ENCODE measurements at regions not wholly inside any gene's neighbourhood (a gene's known extent, or its start where the extent isn't known, plus 50 kb on each side); places are given as distances from the start of the nearest gene placed in this dataset.
"Not testable (repeated sequence)": the region's sequence is repeated elsewhere in the genome, so short reads cannot be mapped to it uniquely, and the experiment has no call there.

GRCh38 chr5:42949348-42950115 is 90.6 kb downstream of the ANXA2R start:
- DNase-seq, result peak; percentile 15 to 72

- DNase-seq, result no peak
These were observed 91.2 kb downstream of the ANXA2R start for GRCh38 chr5:42948961-42949347.

- DNase-seq, result no peak
These were observed 95.1 kb downstream of the ANXA2R start for GRCh38 chr5:42944989-42945388.

DNA sequence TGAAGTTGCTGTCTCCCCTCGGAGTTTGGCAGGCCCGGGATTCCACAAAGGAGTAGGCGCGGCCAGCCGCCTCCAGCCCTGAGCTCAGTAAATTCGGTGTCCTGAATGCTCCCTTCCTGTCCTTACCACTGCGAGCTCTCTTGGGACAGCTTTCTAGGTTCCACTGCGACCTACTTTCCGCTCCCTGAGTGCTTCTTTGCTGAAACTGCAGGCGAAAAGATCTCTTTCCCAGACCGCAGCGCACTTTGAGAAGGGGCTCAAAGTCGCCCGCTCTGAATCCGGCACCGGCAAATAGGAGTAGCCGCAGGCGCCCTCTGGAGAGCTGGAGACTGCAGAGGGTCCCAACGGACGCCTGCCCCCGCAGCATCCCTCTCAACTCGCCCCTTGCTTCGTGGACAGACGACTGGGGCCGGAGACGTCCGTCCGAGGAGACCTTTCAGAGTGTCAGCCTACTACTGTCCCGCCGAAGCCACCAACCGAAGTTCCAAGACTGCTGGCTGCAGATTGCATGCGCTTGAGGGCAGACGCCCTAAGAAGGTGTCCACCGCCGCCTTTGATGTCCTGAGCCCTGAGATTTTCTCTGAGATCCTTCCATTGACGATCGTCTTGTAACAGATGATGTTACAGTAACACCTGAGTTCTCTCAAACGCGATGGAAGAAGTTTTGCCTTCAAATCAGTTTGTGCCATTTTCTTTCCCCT is 96.0 kb downstream of the ANXA2R start:
- DNase-seq, result no peak

DNA sequence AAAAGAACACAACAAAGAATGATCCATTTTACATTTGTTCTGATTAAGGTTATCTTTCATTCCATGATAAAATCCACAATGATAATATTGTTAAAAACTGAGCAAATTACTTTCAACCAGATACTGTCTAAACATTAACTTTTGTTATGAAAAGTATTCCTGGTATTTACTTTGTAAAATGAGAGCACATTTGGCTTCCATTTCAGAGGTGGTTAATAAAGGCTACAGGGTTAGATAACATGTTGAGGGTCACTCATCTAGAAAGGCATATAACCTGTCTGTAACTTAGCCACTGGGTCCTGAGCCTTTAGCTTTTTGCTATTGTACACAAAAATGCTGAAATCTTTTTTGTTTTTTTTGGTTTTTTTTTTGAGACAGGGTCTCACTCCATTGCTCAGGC is 99.3 kb downstream of the ANXA2R start:
- DNase-seq, result no peak

DNA sequence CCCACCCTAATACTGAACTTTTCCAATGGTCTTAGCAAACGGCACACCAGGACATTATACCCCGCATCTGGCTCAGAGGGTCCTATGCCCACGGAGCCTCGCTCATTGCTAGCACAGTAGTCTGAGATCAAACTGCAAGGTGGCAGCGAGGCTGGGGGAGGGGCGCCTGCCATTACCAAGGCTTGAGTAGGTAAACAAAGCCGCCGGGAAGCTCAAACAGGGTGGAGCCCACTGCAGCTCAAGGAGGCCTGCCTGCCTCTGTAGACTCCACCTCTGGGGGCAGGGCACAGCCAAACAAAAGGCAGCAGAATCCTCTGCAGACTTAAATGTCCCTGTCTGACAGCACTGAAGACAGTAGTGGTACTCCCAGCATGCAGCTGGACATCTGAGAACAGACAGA is 108.1 kb downstream of the ANXA2R start:
- not testable (repeated sequence) for DNase-seq

DNA sequence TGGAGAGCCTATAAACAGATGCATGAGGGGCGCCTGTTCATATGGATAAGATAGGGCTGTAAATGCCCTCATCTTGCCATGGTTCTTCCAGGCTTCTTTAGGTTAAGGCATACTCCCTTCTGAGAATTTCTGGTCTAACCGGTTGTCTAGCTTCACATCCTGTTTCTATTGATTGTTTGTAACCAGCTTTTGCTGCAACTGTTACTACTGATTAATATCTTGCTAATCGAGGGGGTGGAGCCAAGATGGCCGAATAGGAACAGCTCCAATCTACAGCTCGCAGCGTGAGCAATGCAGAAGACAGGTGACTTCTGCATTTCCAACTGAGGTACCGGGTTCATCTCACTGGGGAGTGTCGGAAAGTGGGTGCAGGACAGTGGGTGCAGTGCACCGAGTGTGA is 108.7 kb downstream of the ANXA2R start:
- DNase-seq, result not testable (repeated sequence)

DNA sequence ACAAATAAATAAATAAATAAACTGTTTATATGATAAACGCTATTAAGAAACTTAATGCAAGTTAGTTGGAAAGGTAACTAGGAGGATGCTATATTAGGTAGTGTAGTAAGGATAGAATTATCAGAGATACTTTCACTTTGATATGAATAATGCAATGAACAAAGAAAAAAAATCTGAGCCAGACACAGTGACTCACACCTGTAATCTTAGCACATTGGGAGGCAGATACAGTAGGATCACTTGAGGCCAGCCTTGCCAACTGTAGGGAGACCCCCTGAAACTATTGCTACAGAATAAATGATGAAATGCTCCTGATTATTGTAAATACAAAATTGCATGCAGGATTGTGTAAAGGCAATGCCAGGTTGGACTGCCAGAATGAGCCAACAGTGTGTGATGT is 109.2 kb downstream of the ANXA2R start:
- no peak for DNase-seq

GRCh38 chr5:42929871-42930270 is 110.2 kb downstream of the ANXA2R start:
- DNase-seq, result no peak

GRCh38 chr5:42927730-42928129 is 112.4 kb downstream of the ANXA2R start:
- no peak for DNase-seq

DNA sequence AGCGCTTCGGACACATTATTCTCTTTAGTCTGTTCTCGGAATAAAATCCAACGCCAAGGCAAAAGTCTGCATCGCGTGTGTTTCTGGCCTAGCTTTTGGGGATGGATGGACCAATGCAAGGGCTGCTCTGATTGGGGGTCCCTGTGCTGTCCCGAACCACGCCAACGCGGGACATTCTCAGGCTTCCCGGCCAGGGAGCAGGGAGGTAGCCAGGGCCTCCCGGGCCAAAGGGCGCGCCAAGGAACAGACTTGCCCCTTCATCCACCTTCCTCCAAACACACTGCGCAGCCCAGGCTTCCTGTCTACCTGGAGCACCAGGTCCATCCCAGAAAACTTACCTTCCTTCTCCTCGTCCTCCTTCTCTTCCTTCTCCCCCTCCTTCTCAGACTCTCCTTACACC is 113.0 kb upstream of the SELENOP start:
- DNase-seq, result no peak

GRCh38 chr5:42924226-42924625 is 112.5 kb upstream of the SELENOP start:
- DNase-seq, result no peak

- no peak for DNase-seq
These were observed 112.0 kb upstream of the SELENOP start for GRCh38 chr5:42923710-42924109.

DNA sequence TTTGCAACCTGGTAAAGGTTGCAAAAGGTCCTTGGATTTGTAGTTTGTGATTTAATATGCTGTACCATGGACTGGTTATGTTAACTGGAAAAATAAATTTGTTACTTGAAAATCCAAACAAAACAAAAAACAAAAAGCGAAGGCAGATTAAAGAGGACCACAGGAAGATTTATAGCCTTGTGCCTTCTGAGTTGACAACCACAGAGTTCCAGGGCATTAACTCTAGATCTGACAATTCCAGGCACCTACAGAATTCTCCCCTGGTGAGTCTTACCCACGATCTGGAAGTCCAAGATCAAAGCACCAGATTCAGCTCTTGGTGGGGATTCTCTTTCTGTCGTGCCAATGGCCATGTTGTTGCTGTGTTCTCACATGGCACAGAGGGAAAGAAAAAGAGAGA is 107.9 kb upstream of the SELENOP start:
- no peak for DNase-seq

DNA sequence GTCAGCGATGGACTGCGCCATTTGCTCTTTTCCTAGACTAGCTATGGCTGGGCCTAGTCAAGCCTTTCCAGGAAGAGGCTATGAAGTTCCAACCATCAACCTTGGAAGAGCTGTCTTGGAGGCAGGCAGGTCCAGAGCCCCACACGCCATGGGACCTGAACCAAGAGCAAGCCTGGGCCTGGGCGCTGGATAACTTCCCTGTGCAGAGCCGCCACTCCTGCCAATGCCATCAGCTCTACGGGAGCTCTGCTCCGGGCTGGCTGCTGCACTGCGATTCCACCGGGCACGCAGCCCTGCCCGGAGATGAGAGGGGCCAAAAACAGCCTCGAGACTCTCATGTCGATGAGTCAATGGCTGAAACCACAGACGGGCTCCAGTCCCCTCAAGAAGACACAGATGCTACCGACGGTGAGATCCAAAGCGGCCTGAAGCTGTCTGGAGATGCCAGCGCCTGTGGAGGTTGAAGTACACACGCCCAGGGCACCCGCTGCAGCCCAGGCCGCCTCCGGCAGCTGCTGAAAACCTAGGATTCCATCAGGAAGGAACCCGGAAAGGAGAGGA is 103.7 kb upstream of the SELENOP start:
- no peak for DNase-seq

DNA sequence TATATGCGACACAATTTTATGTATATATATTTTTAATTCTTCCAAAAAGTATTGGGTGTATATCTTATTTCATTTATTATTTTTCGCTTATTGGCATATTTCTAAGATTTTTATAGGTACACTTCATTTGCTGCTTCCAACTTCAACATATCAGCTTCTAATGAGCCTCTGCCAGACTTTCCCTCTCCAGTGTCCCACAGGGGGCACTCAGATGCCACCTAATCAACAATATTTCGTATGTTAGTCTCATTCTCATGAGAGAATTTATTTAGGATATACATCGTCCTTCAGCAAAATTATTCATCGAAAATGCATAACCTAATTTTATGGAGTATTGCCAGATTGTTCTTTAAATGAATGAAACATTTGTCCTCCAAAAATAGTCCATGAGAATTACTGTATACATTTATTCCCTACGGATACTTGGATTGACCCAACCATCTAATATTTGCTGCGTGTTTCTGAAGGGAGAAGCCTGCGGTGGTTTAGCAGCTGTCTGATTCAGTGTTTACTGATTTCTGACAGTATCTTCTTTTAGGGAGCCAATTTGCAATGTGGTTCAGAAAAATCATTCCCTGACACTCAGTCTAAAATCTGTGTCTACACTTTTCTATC is 100.6 kb upstream of the SELENOP start:
- peak in 1 of 2 donors; percentile 73 for DNase-seq

DNA sequence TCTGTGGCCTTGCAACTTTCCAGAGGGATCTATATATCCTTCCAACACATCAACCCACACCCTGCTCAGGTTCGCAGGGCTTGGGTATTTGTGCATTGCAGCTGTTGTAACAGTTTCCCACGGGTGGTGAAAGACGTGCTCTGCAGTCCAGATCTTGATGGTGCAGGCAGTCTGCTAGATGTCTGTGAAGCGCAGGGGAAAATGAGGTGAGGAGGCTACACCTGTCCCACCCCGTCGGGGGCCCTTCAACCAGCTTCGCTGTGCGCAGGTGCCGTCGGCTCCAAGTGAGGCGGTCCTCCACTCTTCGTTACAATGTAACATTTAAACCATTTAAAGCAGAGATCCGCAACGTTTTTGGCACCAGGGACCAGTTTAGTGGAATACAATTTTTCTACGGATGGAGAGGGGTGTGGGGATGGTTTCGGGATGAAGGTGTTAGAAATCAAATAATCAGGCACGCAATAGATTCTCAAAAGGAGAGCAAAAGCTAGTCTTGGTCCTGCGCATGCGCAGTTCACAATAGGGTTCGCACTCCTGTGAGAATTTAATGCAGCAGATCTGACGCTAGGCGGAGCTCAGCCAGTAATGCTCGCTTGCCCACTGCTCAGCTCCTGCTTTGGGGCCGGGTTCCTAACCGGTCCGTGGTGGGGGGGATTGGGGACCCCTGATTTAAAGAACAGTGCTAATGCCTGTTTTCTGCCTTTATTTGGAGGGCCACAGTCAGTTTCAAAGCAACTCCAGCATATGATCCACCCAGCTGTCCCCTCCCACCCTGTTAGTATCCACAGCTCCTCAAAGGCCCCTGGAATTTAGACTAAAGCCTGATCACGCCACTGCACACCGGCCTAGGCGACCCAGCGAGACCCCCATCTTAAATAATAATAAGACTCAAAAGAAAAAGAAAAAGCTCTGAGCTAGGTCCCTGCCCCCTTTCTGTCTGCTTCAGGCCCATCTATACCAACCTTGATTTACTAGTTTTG is 97.1 kb upstream of the SELENOP start:
- peak; percentile 50 to 75 for DNase-seq

DNA sequence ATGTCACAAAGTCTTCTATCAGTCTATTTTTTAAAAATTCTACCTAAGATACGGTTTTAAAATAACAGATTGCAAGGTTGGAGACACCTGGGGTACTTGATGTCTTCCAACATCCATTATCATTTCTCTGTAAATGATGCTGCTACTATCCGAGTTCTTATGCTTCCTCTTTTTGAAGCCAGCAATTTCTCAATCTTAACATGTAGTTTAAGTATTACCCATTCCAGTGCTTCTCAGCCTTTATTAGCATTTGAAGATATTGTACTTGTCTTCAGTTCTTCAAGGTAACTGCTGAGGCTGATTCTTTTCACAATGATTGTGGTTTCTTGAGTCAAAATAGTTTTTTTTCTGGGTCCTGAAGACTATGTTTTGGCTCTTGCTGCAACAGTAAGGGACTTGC is 96.4 kb upstream of the SELENOP start:
- DNase-seq, result peak in 1 of 2 donors; percentile 33

DNA sequence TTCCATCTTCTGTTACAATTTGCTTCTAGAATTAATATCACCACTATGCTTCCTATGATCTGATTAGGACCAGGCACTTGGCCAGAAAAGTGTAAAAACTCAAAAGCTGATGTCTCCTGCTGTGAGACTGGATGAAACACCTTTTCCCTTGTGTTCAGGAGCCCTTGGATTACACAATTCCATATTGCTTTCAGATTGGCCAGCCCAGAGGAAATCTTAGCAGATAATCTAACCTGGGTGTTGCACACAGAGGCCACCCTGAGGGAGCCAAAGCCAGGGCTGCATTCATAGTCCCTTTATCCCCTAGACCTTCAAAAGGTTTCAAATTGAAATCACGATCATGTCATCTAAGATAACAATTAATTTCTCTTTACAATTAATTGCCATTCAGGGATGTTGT is 94.1 kb upstream of the SELENOP start:
- DNase-seq, result no peak

GRCh38 chr5:42900734-42901133 is 89.0 kb upstream of the SELENOP start:
- no peak for DNase-seq

- DNase-seq, result no peak
These were observed 87.1 kb upstream of the SELENOP start for GRCh38 chr5:42898760-42899159.

GRCh38 chr5:42896523-42896922 is 84.8 kb upstream of the SELENOP start:
- no peak for DNase-seq

DNA sequence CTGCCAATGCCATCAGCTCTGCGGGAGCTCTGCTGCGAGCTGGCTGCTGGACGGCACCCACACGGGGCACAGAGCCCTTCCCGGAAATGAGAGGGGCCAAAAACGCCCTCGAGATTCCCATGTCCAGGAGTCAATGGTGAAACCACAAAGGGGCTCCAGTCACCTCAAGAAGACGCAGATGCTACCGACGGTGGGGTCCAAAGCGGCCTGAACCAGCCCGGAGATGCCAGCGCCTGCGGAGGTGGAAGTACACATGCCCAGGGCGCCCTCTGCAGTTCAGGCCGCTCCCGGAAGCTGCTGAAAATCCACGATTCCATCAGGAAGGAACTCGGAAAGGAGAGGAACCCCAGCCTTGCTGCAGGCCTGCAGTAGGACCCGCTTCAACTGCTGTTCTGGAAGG is 82.4 kb upstream of the SELENOP start:
- no peak for DNase-seq
